HT-29 (cell line): ENCODE measurements at regions not wholly inside any gene's neighbourhood (a gene's known extent, or its start where the extent isn't known, plus 50 kb on each side); places are given as distances from the start of the nearest gene placed in this dataset.

ENCODE experiments used
- DNase-seq: peaks from one replicate; pipeline ENCODE4 v3.0.0-alpha.2; 2015; ENCODE audit warnings: low spot score

GRCh38 chr1:177790566-177790965 is 179.3 kb downstream of the SEC16B start:
- no peak for DNase-seq

GRCh38 chr1:177789956-177790355 is 179.9 kb downstream of the SEC16B start:
- DNase-seq = no peak

DNA sequence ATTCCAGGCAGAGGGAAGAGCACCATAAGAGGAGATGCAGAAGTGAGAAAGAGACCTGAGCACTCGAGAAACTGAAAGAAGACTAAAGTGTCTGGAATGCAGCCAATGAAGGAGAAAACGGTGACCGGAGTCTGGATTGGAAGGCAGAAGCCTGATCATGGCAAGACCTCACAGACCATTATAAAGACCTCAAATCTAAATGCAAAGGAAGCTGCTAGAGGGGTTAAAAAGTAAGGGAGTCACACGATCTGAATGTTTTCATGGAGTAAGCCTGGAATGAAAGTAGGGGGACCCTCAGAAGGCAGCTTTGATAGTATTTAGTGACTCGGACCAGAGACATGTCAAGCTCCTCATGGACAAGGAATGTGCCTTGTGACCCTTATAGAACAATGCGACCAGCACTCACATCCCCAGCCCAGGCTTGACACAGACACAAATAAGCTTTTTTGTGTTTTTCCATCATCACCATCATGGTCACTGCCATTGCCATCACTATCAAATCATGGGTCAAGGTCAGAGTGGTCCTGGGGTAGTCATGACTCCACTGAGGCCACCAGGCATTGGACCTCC is 183.6 kb downstream of the SEC16B start:
- DNase-seq = no peak

DNA sequence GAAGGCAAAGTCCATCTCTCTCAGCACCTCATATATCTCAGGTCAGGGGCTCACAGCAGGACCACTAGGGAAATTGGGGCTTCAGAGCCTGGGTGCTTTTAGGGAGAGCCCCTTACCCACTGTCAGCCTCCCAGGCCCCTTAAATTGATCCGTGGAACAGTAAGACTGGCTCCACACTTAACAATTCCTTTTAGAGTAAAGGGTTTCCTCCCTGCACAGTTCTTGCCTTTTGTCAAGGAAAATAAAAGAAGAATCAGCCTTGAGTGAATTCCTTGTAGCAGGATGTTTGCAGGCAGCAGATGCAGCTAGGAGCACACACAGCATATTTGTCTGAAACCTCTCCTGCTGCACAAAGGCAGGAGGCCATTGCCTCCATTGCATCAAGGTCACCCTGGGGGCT is 184.9 kb downstream of the SEC16B start:
- DNase-seq = no peak

GRCh38 chr1:177784409-177784808 is 185.4 kb downstream of the SEC16B start:
- no peak for DNase-seq

DNA sequence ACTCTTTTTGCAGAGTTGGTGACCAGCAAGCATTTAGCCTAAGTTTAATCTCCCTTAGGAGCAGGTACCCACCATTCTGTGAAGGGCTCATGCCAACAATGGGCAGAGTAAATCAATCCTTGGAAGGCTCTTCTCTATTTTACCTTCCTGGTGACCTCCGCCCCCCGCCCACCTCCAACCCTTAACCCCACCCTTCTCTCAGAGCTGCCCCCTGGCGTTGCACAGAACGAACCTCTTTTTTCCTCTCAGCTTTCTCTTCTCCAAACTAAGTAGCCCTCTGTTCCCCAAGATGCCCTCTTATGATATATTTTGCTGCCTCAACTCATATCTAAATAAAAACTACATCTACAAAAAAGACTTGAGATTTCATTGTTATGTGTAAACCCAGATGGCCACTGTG is 186.8 kb downstream of the SEC16B start:
- no peak for DNase-seq

- DNase-seq = peak; percentile 53
These were observed 189.7 kb downstream of the SEC16B start for GRCh38 chr1:177780096-177780700.

DNA sequence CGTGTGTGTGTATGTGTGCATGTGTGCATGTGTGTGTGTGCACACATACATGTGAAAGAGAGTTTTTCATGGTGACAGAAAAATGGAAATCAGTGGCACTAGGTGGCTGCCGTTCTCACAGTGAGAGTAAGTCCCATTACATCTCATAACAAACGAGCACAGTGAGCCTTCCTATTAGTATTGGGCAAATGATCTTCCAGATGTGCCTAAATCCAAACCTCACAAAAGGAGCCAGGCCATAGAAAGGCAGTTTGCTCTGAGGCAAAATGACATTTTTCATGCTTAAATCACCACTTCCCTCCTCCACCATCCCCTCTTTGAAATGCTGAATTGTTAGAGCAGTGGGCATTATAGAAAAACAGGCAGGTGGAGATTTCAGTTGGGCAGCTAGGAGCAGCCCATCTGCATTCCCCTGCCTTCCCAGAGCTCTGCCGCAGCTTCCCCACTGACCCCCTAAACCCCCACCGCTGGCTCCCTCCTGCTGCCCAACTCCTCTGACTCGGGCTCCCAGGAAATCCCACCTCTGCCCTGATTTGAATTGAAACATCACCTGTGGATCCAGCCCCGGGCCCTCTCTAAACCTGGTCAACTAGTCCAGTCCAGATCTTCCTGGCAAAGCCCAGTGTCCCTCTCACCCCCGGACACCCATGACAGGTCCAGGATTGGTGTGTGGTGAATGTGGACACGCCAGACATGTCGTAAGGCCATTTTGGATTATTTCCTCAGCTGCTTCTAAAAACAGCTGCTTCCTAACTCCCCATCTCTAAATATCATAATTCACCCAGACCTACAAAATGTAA is 190.5 kb downstream of the SEC16B start:
- no peak for DNase-seq

- no peak for DNase-seq
These were observed 193.9 kb downstream of the SEC16B start for GRCh38 chr1:177775924-177776323.

DNA sequence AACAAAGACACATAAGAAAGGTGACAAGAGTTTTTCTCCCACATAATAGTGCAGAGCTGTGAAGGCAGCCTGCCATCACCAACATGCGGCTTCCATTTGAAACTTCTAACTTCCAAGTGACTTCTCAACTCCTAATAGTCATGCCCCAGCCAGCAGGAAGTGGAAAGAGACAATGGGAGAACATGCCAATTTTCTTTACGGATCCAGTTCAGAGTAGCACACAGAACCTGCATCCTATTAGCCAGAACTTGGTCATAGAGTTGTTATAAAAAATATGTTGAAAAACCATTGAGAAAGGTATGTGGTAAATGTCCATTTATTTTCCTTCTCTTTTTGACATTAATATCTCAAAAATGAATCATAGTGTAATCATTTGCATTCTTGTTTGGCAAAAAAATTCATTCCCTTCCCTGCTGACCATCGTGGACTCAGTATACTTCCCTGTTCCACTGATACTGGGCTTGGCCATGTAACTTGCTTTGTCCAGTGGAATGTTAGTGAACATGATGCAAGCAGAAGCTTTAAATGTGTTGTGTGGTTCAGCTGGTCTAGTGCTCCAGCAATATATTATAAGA is 197.4 kb downstream of the SEC16B start:
- no peak for DNase-seq

DNA sequence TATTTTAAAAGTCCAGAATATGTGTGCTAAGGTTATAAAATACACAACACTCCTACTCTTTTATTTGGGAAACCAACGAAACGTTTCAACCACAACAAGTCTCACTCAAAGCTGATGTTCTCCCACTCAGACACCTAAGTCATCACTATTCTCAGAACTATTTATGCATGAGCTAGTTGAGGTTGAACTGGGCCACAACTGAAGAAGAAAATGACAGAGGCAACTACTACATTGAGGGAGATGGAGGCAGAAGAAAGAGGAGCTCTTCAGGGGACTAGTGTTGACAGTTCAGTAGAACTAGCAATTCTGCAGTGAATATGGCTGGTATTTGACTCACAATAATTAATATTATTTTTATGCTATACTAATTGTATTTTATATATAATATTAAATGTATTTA is 198.2 kb downstream of the SEC16B start:
- no peak for DNase-seq

- no peak for DNase-seq
These were observed 199.8 kb downstream of the SEC16B start for GRCh38 chr1:177770096-177770495.

GRCh38 chr1:177755851-177756560 is 213.9 kb downstream of the SEC16B start:
- DNase-seq = no peak

- DNase-seq = no peak
These were observed 215.3 kb downstream of the SEC16B start for GRCh38 chr1:177754603-177755002.

DNA sequence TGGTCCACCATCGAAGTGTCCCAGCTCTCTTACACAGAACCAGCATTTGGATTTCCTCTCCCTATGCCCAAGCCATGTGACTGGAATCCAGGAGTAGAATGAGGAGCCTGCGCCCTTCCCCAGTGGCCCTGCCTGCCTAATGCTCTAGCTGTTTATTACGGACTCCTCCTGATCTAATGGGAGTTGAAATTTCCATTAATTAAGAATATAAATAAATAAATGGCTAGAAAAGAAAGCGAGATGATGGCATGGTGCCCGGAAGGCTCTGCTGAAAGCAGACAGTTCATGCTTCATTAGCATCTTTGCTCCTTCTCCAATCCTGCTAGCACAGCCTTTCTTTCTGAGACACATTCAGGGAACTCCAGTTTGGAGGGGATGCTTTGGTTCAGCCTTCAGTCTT is 216.2 kb downstream of the SEC16B start:
- DNase-seq = no peak

DNA sequence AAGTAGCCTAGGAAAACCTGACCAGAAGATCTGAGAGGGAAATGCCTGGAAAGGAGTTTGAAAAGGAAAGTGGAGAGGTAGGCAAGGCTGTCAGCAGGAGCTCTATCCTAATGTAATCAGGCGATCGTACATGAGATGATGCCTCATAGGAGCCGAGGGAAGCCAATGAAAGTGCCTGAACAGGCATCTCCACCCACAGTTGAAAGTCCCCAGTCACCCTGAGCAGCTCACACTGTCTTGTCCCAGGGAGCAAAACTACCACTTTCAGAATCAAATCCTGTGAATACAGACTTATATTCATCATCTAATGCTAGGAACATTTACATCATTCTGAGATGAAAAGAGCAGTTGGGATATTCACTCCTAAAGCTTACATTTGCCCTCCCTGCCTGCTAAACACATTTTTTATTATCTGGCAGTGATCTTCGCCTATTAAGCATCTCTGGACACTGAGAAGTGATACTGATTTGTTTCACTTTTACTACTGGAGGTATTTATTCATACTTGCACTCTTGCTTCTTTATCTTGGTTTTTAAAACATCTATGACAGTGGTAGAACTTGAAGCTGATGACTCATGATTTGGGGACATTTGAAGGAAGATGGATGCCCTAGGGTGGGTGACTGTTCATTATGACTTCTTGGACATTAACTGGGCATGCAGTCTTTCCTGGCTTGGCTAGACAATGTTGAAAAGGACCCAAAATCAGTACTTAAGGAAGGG is 221.6 kb downstream of the SEC16B start:
- no peak for DNase-seq

DNA sequence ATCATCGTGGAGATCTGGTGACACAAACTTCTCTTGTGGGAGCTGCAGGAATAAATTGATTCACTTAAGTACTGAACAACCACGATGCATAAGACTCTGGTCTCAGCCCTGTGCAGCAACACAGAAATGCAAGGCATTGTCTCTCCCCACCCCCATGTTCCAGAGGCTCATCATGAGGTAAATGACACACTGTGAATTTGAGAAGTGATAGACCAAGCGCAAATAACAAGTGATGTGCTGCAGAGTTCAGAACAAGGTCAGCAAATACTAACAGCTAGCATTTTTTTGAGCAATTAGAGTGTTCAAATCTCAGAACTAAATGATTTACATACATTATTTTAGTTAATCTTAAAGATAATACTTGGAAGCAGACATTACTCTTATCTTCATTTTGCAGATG is 223.7 kb downstream of the SEC16B start:
- no peak for DNase-seq

DNA sequence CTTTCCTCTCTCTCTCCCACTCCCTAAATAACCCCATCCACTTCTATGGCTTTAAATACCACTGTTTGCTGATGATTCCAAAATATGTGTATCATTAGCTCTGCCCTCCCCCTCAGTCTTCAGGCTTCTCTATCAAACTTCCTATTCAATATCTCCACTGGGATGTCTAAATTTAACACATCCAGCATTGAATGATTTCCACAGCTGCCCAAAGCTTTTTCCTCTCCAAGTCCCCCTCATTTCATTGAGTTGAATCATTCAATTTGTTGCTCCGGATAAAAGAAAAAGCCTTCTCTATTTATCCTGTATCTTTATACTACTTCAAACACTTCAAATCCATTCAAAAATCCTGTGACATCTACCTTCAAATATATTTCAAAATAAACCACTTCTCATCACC is 225.0 kb downstream of the SEC16B start:
- no peak for DNase-seq

DNA sequence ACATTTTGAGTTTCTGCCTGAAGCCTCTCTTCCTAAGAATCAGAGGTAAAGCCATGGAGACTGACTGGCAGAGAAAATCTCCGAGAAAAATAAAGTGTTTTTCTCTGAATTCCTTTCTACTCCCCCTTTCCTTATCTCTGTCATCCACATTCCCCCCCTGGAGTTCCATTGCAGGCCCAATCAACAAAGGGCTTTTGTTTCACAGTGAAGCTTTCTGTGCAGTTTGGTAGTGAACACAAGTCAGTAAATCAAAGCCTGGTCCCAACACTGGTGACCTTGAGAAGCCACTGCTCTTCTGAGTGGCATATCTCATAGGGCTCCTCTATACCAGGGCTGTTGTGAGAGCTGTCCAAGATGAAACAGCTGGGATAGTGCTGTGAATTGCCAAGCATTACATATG is 228.4 kb downstream of the SEC16B start:
- no peak for DNase-seq

GRCh38 chr1:177739780-177740179 is 230.1 kb downstream of the SEC16B start:
- no peak for DNase-seq

DNA sequence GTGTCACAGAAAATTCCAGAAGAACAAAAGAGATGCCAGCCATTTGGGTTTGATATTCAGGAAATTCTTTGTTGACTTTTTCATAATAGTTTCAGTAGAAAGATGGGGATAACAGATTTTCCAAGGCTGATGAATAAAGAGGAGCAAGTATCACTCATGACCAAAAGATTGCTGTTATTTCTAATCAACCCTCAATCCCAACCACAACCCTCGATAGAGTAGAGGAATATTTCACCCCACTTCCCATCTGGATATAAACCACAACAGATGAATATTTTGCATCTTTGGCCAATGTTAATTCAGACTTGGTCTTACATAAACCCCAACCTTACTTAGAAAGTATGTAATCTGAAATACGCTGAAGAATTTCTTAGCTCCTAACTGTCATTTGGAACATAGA is 232.4 kb downstream of the SEC16B start:
- no peak for DNase-seq
